ENCODE measurements at regions not wholly inside any gene's neighbourhood (a gene's known extent, or its start where the extent isn't known, plus 50 kb on each side); places are given as distances from the start of the nearest gene placed in this dataset.

DNA sequence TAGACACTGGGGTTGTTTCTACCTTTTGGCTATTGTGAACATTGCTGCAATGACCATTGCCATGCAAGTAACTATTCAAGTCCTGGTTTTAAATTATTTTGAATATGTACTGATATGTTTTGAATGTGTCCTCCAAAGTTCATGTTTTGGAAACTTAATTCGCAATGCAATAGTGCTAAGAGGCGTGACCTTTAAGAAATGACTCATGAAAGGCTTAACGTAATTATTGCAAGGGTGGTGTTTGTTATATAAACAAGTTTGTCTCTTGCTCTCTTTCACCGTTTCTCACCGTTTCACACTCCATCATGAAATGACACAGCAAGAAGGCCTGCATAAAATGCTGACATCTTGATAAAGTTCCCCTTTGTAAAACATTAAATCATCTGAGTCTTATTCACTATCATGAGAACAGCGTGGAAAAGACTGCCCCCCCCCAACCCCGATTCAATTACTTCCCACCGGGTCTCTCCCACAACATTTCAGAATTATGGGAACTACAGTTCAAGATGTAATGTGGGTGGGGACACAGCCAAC is 506.9 kb upstream of the FAM47C start:
- no peak overlapping the region for H3K4me2 ChIP-seq (ENCODE audit: control insufficient read depth, extremely low read depth, insufficient read depth, low read depth, low read length)
- no peaks in the 10 kb centered on the region for H3K36me3 ChIP-seq (ENCODE audit: control insufficient read depth in 2 of 2, extremely low read depth in 1 of 2, insufficient read depth in 2 of 2, low read length in 2 of 2)
- FAIRE-seq (no peak), DNase-seq (ENCODE audit: low read depth, low spot score) (no peak)
- TF ChIP-seq, protein P1, sequence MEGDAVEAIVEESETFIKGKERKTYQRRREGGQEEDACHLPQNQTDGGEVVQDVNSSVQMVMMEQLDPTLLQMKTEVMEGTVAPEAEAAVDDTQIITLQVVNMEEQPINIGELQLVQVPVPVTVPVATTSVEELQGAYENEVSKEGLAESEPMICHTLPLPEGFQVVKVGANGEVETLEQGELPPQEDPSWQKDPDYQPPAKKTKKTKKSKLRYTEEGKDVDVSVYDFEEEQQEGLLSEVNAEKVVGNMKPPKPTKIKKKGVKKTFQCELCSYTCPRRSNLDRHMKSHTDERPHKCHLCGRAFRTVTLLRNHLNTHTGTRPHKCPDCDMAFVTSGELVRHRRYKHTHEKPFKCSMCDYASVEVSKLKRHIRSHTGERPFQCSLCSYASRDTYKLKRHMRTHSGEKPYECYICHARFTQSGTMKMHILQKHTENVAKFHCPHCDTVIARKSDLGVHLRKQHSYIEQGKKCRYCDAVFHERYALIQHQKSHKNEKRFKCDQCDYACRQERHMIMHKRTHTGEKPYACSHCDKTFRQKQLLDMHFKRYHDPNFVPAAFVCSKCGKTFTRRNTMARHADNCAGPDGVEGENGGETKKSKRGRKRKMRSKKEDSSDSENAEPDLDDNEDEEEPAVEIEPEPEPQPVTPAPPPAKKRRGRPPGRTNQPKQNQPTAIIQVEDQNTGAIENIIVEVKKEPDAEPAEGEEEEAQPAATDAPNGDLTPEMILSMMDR (optimal IDR thresholded peaks at IDR 0.05 in 1 of 3, IDR thresholded peaks at IDR 0.05 in 1 of 3, conservative IDR thresholded peaks at IDR 0.05 in 1 of 3; ENCODE audit: extremely low read depth in 1 of 3, insufficient read depth in 2 of 3, low read length in 3 of 3) = no peak
- no peak for TF ChIP-seq EZH2 (IDR thresholded peaks at IDR 0.05; ENCODE audit: low read length)
- H3K4me1 ChIP-seq (ENCODE audit: control insufficient read depth, extremely low read depth, insufficient read depth, low read length) = no peaks in the 10 kb centered on the region
- H2AFZ ChIP-seq (ENCODE audit: control insufficient read depth, low read length) = no peak overlapping the region
- H3K9me1 ChIP-seq (ENCODE audit: control insufficient read depth, extremely low read depth, insufficient read depth, low read length) = no peaks in the 10 kb centered on the region
- H3K79me2 ChIP-seq (ENCODE audit: control insufficient read depth, insufficient read depth, low read length) = no peaks in the 10 kb centered on the region
- no peak overlapping the region for H3K4me3 ChIP-seq (ENCODE audit: control insufficient read depth in 2 of 3, extremely low read depth in 1 of 3, insufficient read depth in 2 of 3, low read depth in 1 of 3, low read length in 3 of 3)
- no peaks in the 10 kb centered on the region for H3K27me3 ChIP-seq (ENCODE audit: control insufficient read depth, extremely low read depth, insufficient read depth, low read length)
- dilution Hi-C loops (cut with MboI; ENCODE audit: extremely low pct_ligation_motif_present, low sequenced_read_pairs) = no loop called here
- H4K20me1 ChIP-seq (ENCODE audit: control insufficient read depth, extremely low read depth, insufficient read depth, low read length) = no peaks in the 10 kb centered on the region
- no peak overlapping the region for H3K27ac ChIP-seq (ENCODE audit: control insufficient read depth, insufficient read depth, low read length)
- H3K9me3 ChIP-seq (ENCODE audit: control insufficient read depth, low read depth, low read length) = no peaks in the 10 kb centered on the region
- H3K9ac ChIP-seq (ENCODE audit: control insufficient read depth, extremely low read depth, insufficient read depth, low read length) = no peak overlapping the region

DNA sequence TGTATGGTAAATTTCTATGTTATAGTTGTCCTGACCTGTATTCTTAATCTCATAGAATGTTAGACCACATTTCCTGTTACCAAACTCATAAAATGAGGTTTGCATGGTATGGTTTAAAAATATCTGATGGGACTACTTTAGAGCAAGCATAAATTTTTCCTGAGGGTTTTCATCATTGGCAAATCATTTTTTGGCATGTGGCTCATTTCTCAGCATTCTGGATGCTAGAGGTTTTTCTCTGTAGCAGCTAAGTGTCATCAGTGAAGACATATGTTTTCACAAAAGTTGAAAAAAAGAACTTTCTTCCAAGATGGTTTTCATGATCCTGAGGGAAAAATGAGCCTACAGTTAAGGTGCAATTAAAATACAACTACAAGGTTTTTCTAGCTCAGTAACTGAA is 503.5 kb upstream of the FAM47C start:
- Histone ChIP-seq H4K20me1 (ENCODE audit: control insufficient read depth, extremely low read depth, insufficient read depth, low read length) (no peaks in the 10 kb centered on the region), H3K79me2 (ENCODE audit: control insufficient read depth, insufficient read depth, low read length) (no peaks in the 10 kb centered on the region), H3K27ac (ENCODE audit: control insufficient read depth, insufficient read depth, low read length) (no peak overlapping the region), H3K4me2 (ENCODE audit: control insufficient read depth, extremely low read depth, insufficient read depth, low read depth, low read length) (no peak overlapping the region), H3K9me1 (ENCODE audit: control insufficient read depth, extremely low read depth, insufficient read depth, low read length) (no peaks in the 10 kb centered on the region), H3K9me3 (ENCODE audit: control insufficient read depth, low read depth, low read length) (peaks cover 2% of the 10 kb centered on the region), H3K9ac (ENCODE audit: control insufficient read depth, extremely low read depth, insufficient read depth, low read length) (no peak overlapping the region), H2AFZ (ENCODE audit: control insufficient read depth, low read length) (no peak overlapping the region), H3K4me3 (ENCODE audit: control insufficient read depth in 2 of 3, extremely low read depth in 1 of 3, insufficient read depth in 2 of 3, low read depth in 1 of 3, low read length in 3 of 3) (no peak overlapping the region), H3K27me3 (ENCODE audit: control insufficient read depth, extremely low read depth, insufficient read depth, low read length) (no peaks in the 10 kb centered on the region), H3K4me1 (ENCODE audit: control insufficient read depth, extremely low read depth, insufficient read depth, low read length) (no peaks in the 10 kb centered on the region), H3K36me3 (ENCODE audit: control insufficient read depth in 2 of 2, extremely low read depth in 1 of 2, insufficient read depth in 2 of 2, low read length in 2 of 2) (no peaks in the 10 kb centered on the region)
- dilution Hi-C loops (cut with MboI; ENCODE audit: extremely low pct_ligation_motif_present, low sequenced_read_pairs) = no loop called here
- no peak for FAIRE-seq
- DNase-seq (ENCODE audit: low read depth, low spot score) = no peak
- TF ChIP-seq EZH2 (IDR thresholded peaks at IDR 0.05; ENCODE audit: low read length) = no peak
- TF ChIP-seq, protein P1 (optimal IDR thresholded peaks at IDR 0.05 in 1 of 3, IDR thresholded peaks at IDR 0.05 in 1 of 3, conservative IDR thresholded peaks at IDR 0.05 in 1 of 3; ENCODE audit: extremely low read depth in 1 of 3, insufficient read depth in 2 of 3, low read length in 3 of 3) = no peak
